Activated naive CD8-positive, alpha-beta T cell (primary cell): ENCODE measurements at regions not wholly inside any gene's neighbourhood (a gene's known extent, or its start where the extent isn't known, plus 50 kb on each side); places are given as distances from the start of the nearest gene placed in this dataset.
"Not testable (repeated sequence)": the region's sequence is repeated elsewhere in the genome, so short reads cannot be mapped to it uniquely, and the experiment has no call there.

ENCODE experiments used
- H3K27ac Mint-ChIP-seq: one replicate; pipeline ENCODE4 v1.8.0; 2021; ENCODE audit warnings: mixed read lengths
- H3K27me3 Mint-ChIP-seq: one replicate; pipeline ENCODE4 v1.8.0; 2021; ENCODE audit warnings: mixed read lengths
- H3K36me3 Mint-ChIP-seq: one replicate; pipeline ENCODE4 v1.8.0; 2021; ENCODE audit warnings: mixed read lengths
- H3K4me1 Mint-ChIP-seq: one replicate; pipeline ENCODE4 v1.8.0; 2021; ENCODE audit warnings: low read depth, mixed read lengths
- H3K4me3 Mint-ChIP-seq: one replicate; pipeline ENCODE4 v1.8.0; 2021; ENCODE audit warnings: mild to moderate bottlenecking, mixed read lengths
- H3K9me3 Mint-ChIP-seq: one replicate; pipeline ENCODE4 v1.8.0; 2021; ENCODE audit warnings: low read depth, mixed read lengths

DNA sequence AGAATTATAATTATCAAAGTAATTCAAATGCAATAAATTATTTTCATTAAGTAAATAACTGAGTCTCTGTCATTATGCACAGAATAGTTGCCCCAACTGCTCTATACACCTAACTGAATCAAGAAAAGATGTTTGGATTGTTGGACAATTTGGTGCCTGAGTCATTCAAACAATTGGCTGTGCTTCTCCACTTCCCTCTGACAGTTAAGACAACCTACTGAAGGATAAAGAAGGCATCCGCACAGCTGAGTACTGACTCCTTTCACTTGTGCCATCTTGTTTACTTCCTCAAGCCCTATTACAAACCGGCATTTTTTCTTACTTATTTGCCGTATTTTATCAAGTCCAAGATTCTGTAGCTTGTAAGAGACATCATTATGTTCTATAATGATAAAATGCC, 110.6 kb upstream of the C1QTNF7 start:
- Mint-ChIP-seq H3K36me3 (no peaks in the 10 kb centered on the region), H3K4me1 (no peaks in the 10 kb centered on the region), H3K9me3 (no peaks in the 10 kb centered on the region), H3K27me3 (peaks cover 4% of the 10 kb centered on the region), H3K27ac (no peak overlapping the region), H3K4me3 (no peak overlapping the region)

DNA sequence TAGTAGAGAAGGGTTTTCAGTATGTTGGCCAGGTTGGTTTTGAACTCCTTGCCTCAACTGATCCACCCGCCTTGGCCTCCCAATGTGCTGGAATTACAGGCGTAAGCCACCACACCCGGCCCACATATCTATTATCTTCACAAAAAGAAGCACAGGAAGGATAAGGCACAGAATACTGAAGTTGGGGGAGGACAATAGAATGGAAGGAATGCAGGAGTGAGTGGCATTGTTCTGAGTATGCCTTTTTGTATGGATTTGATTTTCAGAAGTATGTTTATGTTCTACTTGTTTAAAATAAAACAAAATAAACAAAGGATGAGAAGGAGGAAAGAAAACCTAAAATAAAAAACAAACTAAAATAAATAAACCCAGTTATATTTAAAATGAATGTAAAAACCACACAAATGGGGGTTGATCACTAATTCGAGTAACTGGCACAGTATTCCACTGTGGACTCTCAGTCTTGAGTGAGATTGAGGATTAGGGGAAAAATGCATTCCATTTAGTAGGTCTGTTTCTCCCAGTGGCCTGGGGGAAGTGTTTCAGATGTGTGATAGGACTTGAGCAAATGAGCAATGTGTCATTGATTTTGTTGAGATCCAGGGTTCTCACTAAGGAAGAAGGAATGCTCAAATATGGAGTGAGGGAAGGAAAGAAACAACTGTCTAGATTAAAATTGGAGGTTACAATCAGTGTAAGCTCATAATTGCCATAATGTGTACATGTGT, 109.0 kb upstream of the C1QTNF7 start:
- H3K36me3 Mint-ChIP-seq = no peaks in the 10 kb centered on the region
- peaks cover 4% of the 10 kb centered on the region for H3K27me3 Mint-ChIP-seq
- H3K27ac Mint-ChIP-seq = no peak overlapping the region
- no peaks in the 10 kb centered on the region for H3K9me3 Mint-ChIP-seq
- no peaks in the 10 kb centered on the region for H3K4me1 Mint-ChIP-seq
- H3K4me3 Mint-ChIP-seq = no peak overlapping the region

DNA sequence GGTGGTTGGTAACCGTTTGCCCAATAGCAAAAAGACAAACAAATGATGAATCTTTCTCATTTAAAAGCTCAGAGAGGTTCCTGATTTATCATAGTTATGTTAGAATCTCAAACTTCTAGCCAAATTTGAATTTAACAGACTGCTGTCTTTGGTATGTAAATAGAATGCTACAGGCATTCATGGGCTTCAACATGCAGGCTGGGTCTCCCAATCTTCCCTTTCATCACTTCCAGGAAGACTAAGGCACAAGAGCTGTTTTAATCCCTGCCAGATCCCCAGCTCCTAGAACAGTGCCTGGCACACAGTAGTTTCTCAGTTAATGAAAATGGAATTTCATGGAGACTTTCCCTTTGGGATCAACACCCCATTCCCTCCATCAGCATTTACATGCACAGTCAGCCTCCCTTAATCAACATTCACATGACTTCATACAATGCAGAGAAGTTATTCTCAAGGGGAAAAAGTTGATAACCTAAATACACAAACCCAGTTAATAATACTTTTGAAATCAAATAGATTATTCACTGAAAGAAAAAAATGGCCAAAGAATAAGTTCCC, 107.6 kb upstream of the C1QTNF7 start:
- no peak overlapping the region for H3K27ac Mint-ChIP-seq
- no peaks in the 10 kb centered on the region for H3K36me3 Mint-ChIP-seq
- peaks cover 6% of the 10 kb centered on the region for H3K4me1 Mint-ChIP-seq
- no peaks in the 10 kb centered on the region for H3K9me3 Mint-ChIP-seq
- no peak overlapping the region for H3K4me3 Mint-ChIP-seq
- peaks cover 4% of the 10 kb centered on the region for H3K27me3 Mint-ChIP-seq

DNA sequence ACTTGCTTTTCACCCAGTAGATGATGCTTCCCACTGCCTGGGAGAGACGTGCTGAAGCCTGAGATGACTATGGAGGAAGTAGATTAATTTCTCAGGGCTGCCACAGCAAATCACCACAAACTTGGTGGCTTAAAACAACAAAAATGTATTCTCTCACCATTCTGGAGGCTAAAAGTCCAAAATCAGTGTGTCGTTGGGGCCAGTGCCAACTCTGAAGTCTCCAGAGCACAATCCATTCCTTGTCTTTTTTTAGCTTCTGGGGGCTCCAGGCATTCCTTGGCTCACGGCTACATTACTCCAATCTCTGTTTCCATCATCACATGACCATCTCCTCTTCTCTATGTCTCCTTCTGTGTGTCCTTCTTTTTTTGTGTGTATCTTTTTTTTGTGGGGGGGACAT, 105.8 kb upstream of the C1QTNF7 start:
- Mint-ChIP-seq H3K27me3 (peaks cover 4% of the 10 kb centered on the region), H3K4me1 (peaks cover 6% of the 10 kb centered on the region), H3K27ac (no peak overlapping the region), H3K9me3 (no peaks in the 10 kb centered on the region), H3K4me3 (no peak overlapping the region), H3K36me3 (no peaks in the 10 kb centered on the region)

DNA sequence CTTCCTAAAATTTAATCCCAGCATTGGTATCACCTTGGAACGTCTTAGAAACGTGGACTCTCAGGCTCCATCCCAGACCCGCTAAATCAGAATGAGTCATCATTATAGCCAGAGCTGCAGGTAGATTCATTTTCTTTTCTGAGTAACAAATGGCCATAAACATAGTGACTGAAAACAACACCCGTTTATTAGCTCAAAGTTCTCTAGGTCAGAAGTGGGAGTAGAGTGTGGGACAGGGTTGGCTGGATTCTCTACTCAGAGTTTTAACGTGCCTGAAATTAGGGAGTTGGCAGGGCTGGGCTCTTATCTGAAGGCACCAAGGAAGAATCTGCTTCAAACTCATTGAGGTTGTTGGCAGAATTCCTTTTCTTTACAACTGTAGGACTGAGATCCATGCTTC, 101.8 kb upstream of the C1QTNF7 start:
- Mint-ChIP-seq H3K4me3 (no peak overlapping the region), H3K27me3 (peaks cover 5% of the 10 kb centered on the region), H3K9me3 (no peaks in the 10 kb centered on the region), H3K36me3 (no peaks in the 10 kb centered on the region), H3K4me1 (peaks cover 6% of the 10 kb centered on the region), H3K27ac (no peak overlapping the region)

DNA sequence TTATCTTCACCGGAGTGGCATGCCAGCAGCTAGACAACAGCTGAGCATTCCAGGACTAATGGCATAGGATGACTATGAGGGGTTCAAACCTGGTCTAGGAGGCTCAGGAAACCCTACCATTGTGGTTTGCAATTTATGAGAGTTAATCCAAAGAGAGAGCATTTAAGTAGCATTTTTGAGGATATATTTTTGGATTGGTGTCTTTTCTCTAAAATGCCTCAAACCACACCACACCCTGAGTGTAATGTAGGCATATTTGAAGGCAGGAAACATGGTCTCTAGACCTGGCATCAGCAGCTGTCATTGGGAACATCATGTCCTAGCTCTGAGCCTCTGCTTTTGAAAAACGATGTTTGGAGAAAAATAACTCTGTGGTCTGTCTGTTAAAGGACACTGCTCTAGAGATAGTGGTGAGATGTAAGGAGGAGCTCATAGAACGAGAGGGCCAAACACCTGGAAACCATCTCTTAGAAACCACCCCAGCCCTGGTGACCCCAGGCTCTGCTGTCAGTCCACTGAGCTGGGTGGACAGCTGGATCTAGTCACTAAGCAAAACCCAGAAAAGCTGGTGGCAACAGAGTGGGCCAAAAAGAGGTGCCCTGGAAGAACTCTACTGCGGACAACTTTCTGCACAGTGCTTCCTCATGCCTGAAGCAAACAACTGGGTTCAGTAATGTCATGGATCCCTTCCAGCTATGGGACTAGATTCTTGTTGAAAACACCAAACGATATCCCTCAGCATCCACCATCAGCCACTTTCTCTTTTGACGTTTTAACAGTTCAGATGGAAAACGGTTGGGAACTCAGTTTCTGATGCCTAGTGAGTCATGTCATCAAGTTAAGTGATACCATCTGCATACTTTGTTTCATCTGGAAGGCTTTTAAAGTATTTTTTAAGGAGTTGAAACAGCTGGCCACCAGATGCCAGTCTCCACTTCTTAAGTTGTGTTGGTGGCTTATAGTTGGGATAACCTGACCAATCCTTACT, 100.2 kb upstream of the C1QTNF7 start:
- Mint-ChIP-seq H3K9me3 (no peaks in the 10 kb centered on the region), H3K4me3 (no peak overlapping the region), H3K4me1 (peaks cover 6% of the 10 kb centered on the region), H3K36me3 (no peaks in the 10 kb centered on the region), H3K27ac (no peak overlapping the region), H3K27me3 (peaks cover 4% of the 10 kb centered on the region)

DNA sequence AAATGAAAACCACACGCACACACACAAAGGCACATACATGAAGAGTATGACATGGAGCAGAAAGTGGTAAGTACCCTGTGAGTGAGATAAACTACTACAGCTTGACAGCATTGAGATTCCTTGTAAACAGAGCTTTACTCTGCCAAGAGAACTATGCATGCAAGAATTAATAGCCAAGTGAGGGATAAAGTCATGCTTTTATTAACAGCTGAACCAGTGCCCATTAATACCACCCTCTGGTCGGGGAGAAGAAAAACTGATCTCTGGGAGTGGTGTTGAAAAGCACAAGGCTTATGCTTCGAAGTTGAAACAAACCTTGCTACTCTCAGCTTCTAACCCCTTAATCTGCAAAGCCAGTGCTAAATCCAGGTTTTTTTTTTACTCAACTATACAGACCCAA, 95.9 kb upstream of the C1QTNF7 start:
- Mint-ChIP-seq H3K27me3 (peaks cover 4% of the 10 kb centered on the region), H3K4me3 (no peak overlapping the region), H3K36me3 (peaks cover 2% of the 10 kb centered on the region), H3K4me1 (no peaks in the 10 kb centered on the region), H3K27ac (no peak overlapping the region), H3K9me3 (no peaks in the 10 kb centered on the region)

DNA sequence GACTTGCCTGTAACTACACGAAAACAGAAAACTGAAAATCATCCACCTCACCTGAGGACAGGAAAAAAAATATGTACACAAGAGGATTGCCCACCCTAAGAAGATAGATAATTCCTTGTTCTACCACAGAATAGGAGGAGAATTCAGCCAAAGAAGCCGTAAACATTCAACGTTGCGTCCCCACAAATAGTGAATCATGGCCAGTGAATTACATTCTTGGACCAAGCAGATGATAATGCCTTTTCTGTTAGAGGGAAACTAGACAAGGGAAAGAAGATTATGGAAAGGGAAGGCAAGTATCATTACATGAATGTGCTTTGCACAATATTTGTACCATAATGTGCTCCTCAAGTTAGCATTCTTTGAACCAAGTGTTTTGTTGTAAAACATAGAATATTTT, 95.5 kb upstream of the C1QTNF7 start:
- Mint-ChIP-seq H3K9me3 (no peaks in the 10 kb centered on the region), H3K27ac (no peak overlapping the region), H3K4me1 (no peaks in the 10 kb centered on the region), H3K27me3 (peaks cover 4% of the 10 kb centered on the region), H3K36me3 (peaks cover 2% of the 10 kb centered on the region), H3K4me3 (no peak overlapping the region)

DNA sequence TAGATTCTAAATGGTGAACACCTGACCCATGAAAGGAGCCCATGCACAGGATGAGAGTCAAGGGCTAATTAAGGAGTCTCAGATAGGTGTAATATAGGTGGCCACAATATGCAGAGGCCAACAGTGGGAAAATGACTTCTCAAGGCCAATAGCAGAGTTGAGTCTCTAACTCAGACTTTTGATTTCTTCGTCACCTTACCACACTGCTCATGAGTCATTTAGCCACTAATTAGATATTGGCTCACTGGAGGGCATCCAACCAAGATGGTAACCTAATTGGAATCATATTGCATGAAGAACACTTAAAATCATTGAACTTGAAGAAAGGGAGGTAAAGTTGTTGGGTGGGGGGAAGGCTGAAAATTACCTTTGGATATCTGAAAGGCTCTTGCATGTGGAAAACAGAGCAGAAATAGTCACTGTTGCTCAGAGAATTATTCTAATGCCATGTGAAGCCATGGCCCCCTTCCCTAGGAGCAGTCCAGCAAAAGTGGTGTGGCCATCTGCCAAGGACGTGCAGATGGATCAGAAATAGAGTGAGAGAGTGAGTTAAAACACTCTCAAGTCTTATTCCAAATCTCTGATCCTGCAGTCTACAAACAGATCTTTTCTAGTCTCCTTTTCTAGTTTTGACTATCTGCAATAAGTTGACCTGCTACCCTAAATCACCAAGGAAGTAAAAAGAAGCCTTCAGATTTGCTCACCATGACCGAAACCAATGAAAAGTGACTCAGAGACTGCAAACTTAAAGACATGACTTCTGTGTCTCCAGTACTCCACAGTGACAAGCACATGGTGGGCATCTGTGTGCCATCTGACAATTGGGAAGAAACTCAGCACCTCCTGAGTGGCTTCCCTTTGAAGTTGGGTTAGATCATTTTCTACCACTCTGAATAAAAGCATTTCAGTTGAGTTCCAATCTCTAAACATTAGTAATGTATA, 93.9 kb upstream of the C1QTNF7 start:
- H3K27ac Mint-ChIP-seq = no peak overlapping the region
- H3K4me1 Mint-ChIP-seq = no peaks in the 10 kb centered on the region
- H3K36me3 Mint-ChIP-seq = peaks cover 2% of the 10 kb centered on the region

DNA sequence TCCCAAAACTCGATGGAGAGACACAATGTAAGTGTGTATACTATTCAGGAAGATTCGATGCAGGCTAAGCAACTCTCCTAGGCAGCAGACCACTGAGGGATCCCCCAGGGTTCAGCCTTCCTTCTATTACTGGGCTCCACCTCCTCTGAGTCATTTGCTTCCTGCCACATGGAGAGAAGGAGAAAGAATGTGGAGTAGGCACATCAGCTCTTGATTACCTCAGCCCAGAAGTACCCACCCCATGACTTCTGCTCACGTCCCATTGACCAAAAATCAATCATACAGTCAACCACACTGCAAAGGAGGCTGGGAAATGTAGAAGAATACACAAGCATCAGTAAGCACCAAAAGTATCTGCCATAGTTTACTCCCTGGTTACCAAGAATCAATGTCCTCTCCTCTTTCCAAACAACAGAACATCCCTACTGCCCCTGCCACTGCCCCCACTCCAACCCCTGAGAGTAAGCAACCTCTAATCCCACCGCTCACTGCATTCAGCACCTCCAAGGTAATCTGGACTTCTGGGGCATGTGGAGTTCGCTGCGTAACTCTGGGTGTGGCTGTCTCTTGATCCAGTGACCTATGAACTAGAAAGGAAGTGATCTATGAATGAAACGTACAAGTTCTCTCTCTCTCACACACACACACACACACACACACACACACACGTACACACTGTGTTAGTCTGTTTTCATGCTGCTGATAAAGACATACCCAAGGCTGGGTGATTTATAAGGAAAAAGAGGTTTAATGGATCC, 91.2 kb upstream of the C1QTNF7 start:
- Mint-ChIP-seq H3K27me3 (peaks cover 3% of the 10 kb centered on the region), H3K36me3 (peaks cover 2% of the 10 kb centered on the region), H3K27ac (no peak overlapping the region), H3K9me3 (no peaks in the 10 kb centered on the region), H3K4me1 (no peaks in the 10 kb centered on the region), H3K4me3 (no peak overlapping the region)

More for the DNA sequence above, 93.9 kb upstream of the C1QTNF7 start:
- Mint-ChIP-seq H3K4me3 (no peak overlapping the region), H3K9me3 (no peaks in the 10 kb centered on the region), H3K27me3 (peaks cover 3% of the 10 kb centered on the region)

DNA sequence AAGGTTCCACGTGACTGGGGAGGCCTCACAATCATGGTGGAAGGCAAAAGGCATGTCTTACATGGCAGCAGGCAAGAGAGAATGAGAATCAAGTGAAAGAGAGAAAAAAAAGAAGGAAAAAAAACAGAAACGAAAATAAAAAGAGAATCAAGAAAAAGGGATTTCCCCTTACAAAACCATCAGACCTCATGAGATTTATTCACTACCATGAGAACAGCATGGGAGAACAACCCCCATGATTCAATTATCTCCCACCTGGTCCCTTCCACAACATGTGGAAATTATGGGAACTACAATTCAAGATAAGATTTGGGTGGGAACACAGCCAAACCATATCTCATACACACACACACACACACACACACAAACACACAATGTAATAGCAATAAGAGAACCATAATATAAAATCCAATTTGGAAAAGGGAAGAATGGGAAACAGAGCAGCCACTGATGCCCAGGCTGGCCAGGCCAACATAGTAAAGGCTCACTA, 90.6 kb upstream of the C1QTNF7 start:
- not testable (repeated sequence) for H3K27me3 Mint-ChIP-seq, H3K9me3 Mint-ChIP-seq, H3K36me3 Mint-ChIP-seq, H3K4me3 Mint-ChIP-seq, H3K27ac Mint-ChIP-seq, H3K4me1 Mint-ChIP-seq

DNA sequence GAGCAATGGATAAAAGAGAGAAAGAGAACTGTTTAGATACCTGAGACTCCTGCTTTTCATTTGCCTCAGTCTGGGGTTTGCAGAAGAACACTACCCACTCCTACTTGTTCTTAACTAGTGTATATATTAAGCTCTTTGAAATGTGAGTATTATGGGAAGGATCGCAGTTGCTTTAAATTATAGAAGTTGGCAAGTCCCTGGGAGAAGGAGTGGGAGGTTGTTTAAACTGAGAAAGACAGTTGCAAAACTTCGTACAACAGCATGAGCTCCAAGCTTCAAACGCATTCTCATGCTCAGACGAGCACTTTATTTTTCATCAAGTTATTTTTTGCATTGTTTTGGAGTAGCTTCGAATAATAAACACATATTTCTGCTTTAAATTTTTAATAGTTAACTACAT, 88.1 kb upstream of the C1QTNF7 start:
- Mint-ChIP-seq H3K9me3 (no peaks in the 10 kb centered on the region), H3K27ac (no peak overlapping the region), H3K4me3 (no peak overlapping the region), H3K27me3 (peaks cover 2% of the 10 kb centered on the region), H3K4me1 (no peaks in the 10 kb centered on the region), H3K36me3 (no peaks in the 10 kb centered on the region)

DNA sequence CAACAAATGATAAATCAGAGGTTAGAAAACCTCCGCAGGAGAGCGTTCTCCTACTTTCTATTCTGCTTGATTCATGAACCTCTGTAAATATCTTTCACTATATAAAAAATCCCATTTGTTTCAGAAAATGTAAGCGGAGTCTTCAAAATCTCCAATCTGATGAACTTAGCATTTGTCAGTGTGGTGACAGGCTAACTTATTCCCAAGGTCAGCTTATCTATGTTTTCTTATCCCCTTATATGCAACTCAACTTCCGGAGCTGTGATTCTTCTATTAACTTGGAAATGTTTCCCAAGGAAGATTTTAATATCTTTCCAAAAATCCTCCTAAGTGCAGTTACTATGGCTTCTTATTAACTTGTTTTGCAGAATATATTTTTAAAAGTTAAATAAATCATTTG, 87.5 kb upstream of the C1QTNF7 start:
- no peak overlapping the region for H3K4me3 Mint-ChIP-seq

More for the DNA sequence above, 87.5 kb upstream of the C1QTNF7 start:
- Mint-ChIP-seq H3K4me1 (no peaks in the 10 kb centered on the region), H3K36me3 (no peaks in the 10 kb centered on the region), H3K27ac (no peak overlapping the region), H3K27me3 (peaks cover 2% of the 10 kb centered on the region), H3K9me3 (no peaks in the 10 kb centered on the region)
